WTC11 (cell line): ENCODE measurements at regions not wholly inside any gene's neighbourhood (a gene's known extent, or its start where the extent isn't known, plus 50 kb on each side); places are given as distances from the start of the nearest gene placed in this dataset.

Source experiments
- ATAC-seq: fragments of 200-7000 bp; cut with Tn5 transposase; 2 replicates; pipeline ENCODE4 v1.10.0; 2021; ENCODE audit warnings: mild to moderate bottlenecking, moderate library complexity
- CTCF ChIA-PET: fragments of 300-600 bp; sonication (Branson Sonifier 250); formaldehyde crosslinking; loops from one replicate; lab custom pipeline; 2021; ENCODE audit warnings: antibody characterized with exemption; lab: Charles Lee
- POLR2A ChIA-PET: fragments of 350-600 bp; sonication (Branson Sonifier 250); formaldehyde crosslinking; loops from one replicate; lab custom pipeline; 2021; ENCODE audit warnings: antibody characterized with exemption; lab: Charles Lee
- DNase-seq: peaks from one replicate; pipeline ENCODE4 v3.0.0; 2021; ENCODE audit warnings: low spot score
- H3K27ac Mint-ChIP-seq: 2 replicates; pipeline ENCODE4 v1.8.0; 2021; ENCODE audit warnings: mixed read lengths
- H3K27me3 Mint-ChIP-seq: 2 replicates; pipeline ENCODE4 v1.8.0; 2021; ENCODE audit warnings: low read depth, mild to moderate bottlenecking, moderate library complexity, mixed read lengths
- H3K36me3 Mint-ChIP-seq: 2 replicates; pipeline ENCODE4 v1.8.0; 2021; ENCODE audit warnings: mixed read lengths
- H3K4me1 Mint-ChIP-seq: 2 replicates; pipeline ENCODE4 v1.8.0; 2022; ENCODE audit warnings: mixed read lengths
- H3K4me3 Mint-ChIP-seq: 2 replicates; pipeline ENCODE4 v1.8.0; 2021; ENCODE audit warnings: mild to moderate bottlenecking, moderate library complexity, mixed read lengths
- H3K9me3 Mint-ChIP-seq: 2 replicates; pipeline ENCODE4 v1.8.0; 2021; ENCODE audit warnings: mixed read lengths
- ELF4 ChIP-seq: sonication (generic); formaldehyde crosslinking; IDR thresholded peaks from 2 replicates; pipeline ENCODE4 v1.8.1; 2022; ENCODE audit warnings: low read depth, mild to moderate bottlenecking, moderate library complexity, missing genetic modification reagents
- ESRRA ChIP-seq: sonication (generic); formaldehyde crosslinking; IDR thresholded peaks from 2 replicates; pipeline ENCODE4 v1.8.1; 2022; ENCODE audit warnings: mild to moderate bottlenecking, missing genetic modification reagents, borderline replicate concordance
- JUN ChIP-seq: sonication (generic); formaldehyde crosslinking; IDR thresholded peaks from 2 replicates; pipeline ENCODE4 v1.8.0; 2023; ENCODE audit warnings: mild to moderate bottlenecking, missing genetic modification reagents
- NFYB ChIP-seq: sonication (generic); formaldehyde crosslinking; conservative IDR thresholded peaks from 2 replicates; pipeline ENCODE4 v1.8.0; 2022; ENCODE audit warnings: low read depth, missing genetic modification reagents
- OVOL2 ChIP-seq: fragments of 250-450 bp; sonication (Bioruptor Pico); IDR thresholded peaks from 2 replicates; pipeline ENCODE4 v1.9.0; 2021; ENCODE audit warnings: mild to moderate bottlenecking, borderline replicate concordance
- PRRX2 ChIP-seq: fragments of 250-450 bp; sonication (Bioruptor Pico); IDR thresholded peaks from 2 replicates; pipeline ENCODE4 v1.8.0; 2021; ENCODE audit warnings: mild to moderate bottlenecking
- TEAD1 ChIP-seq: sonication (generic); formaldehyde crosslinking; IDR thresholded peaks from 2 replicates; pipeline ENCODE4 v1.8.0; 2022; ENCODE audit warnings: mild to moderate bottlenecking, missing genetic modification reagents
- TEAD4 ChIP-seq: sonication (generic); formaldehyde crosslinking; IDR thresholded peaks from 2 replicates; pipeline ENCODE4 v1.8.0; 2022; ENCODE audit warnings: mild to moderate bottlenecking, missing genetic modification reagents
- ZNF232 ChIP-seq: sonication (generic); formaldehyde crosslinking; IDR thresholded peaks from 2 replicates; pipeline ENCODE4 v1.8.0; 2022; ENCODE audit warnings: mild to moderate bottlenecking, missing genetic modification reagents
- ZNF671 ChIP-seq: fragments of 250-450 bp; sonication (Bioruptor Pico); IDR thresholded peaks from 2 replicates; pipeline ENCODE4 v1.8.0; 2021; ENCODE audit warnings: mild to moderate bottlenecking
- TF ChIP-seq, protein P1 (sequence below): sonication (generic); formaldehyde crosslinking; IDR thresholded peaks from 2 replicates; pipeline ENCODE4 v1.8.1; 2022; ENCODE audit warnings: missing genetic modification reagents, borderline replicate concordance
- TF ChIP-seq, protein P2 (sequence below): fragments of 200-600 bp; IDR thresholded peaks from 2 replicates; pipeline ENCODE4 v1.8.0; 2022; ENCODE audit warnings: antibody characterized with exemption
- TF ChIP-seq, protein P3 (sequence below): sonication (generic); formaldehyde crosslinking; IDR thresholded peaks from 2 replicates; pipeline ENCODE4 v1.8.0; 2022; ENCODE audit warnings: mild to moderate bottlenecking, missing genetic modification reagents
- TF ChIP-seq, protein P4 (sequence below): sonication (generic); formaldehyde crosslinking; IDR thresholded peaks from 2 replicates; pipeline ENCODE4 v1.8.0; 2023; ENCODE audit warnings: missing genetic modification reagents
- TF ChIP-seq, protein P5 (sequence below): sonication (generic); formaldehyde crosslinking; IDR thresholded peaks from 2 replicates; pipeline ENCODE4 v1.8.1; 2022; ENCODE audit warnings: low read depth, missing genetic modification reagents, borderline replicate concordance
- TF ChIP-seq, protein P6 (sequence below): sonication (generic); formaldehyde crosslinking; conservative IDR thresholded peaks from 2 replicates; pipeline ENCODE4 v1.8.1; 2023; ENCODE audit warnings: mild to moderate bottlenecking, low read depth, missing genetic modification reagents, moderate library complexity
- TF ChIP-seq, protein P7 (sequence below): fragments of 250-450 bp; sonication (Bioruptor Pico); IDR thresholded peaks from 2 replicates; pipeline ENCODE4 v2.1.2; 2022; ENCODE audit warnings: mild to moderate bottlenecking, moderate library complexity
- TF ChIP-seq, protein P8 (sequence below): fragments of 250-450 bp; sonication (Bioruptor Pico); IDR thresholded peaks from 2 replicates; pipeline ENCODE4 v1.8.0; 2021; ENCODE audit warnings: mild to moderate bottlenecking

DNA sequence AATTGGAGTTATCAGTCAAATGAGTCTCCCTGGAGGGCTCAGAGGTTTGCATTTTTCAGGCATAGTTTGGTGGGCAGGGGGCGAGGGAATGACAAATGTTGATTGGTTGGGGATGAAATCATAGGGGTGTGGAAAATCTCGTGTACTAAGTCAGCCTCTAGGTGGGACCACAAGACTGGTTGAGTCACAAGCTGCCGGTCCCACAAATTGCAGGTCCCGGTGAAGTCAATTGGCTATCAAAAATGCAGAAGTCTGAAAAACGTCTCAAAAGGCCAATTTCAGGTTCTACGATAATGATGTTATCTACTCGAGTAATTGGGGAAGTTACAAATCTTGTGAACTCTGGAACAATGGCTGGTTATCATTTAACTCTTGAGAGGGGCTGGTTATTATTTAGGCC lies 98.8 kb upstream of the DHX15 start (continued):
- TF ChIP-seq ELF4 (CRISPR knock-in tag) = no peak

DNA sequence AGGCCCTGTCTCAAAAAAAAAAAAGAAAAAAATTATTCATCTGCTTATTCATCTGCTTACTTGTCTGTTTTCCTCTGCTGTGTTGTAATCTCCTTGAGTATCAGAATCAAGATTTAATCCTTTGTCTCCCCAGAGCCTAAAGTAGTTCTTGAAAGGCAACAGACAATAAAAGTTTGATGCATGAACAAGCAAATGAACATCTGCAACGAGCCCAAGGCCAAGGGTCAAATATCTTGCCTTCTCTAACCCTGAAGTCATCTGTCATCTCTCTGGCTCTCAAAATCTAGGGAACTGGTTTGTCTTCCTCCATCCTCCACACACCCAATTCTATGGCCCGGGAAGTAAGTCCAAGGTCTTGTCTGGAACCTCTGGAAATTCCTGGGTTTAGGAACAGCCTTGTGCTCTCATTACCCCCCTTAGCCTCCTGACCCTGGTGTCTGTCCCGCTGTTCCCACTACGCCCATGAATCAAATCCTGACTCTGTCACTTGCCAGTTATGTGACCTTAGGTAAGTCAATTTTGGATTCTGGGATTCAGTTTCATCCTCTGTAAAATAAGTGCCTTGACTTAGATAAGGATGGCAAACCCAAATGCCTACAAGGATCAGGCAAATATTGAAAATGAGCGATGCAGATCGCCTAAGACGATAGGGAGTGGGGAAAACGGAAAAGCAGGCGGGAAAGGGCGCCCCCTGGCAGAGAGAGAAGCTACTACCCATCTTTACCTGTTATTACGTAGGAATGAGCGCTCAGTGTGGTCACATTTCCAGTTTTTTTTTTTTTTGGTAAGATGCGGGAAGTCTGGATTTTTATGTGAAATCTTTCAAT lies 102.7 kb upstream of the DHX15 start:
- no peaks in the 10 kb centered on the region for H3K9me3 Mint-ChIP-seq
- H3K27ac Mint-ChIP-seq = no peak overlapping the region
- peaks cover 2% of the 10 kb centered on the region; the same call in 1 of the 2 replicates for H3K27me3 Mint-ChIP-seq
- H3K4me1 Mint-ChIP-seq = peaks cover 46% of the 10 kb centered on the region
- no peak overlapping the region for H3K4me3 Mint-ChIP-seq
- ChIA-PET CTCF (interaction anchor here (0.6 to 3.4 kb wide), 41 partner anchors 9 to 1530 kb away, joined by 3 to 25 read pairs (median 4); partner anchors contain the start of genes DHX15 and SOD3), POLR2A (interaction anchor here (0.7 kb wide), 1 partner anchor 103 kb away, joined by 5 read pairs; the partner anchor contains the start of gene DHX15)
- H3K36me3 Mint-ChIP-seq = no peaks in the 10 kb centered on the region
- ATAC-seq (peak; percentile 74), DNase-seq (peak; percentile 78)
- TF ChIP-seq, protein P1, sequence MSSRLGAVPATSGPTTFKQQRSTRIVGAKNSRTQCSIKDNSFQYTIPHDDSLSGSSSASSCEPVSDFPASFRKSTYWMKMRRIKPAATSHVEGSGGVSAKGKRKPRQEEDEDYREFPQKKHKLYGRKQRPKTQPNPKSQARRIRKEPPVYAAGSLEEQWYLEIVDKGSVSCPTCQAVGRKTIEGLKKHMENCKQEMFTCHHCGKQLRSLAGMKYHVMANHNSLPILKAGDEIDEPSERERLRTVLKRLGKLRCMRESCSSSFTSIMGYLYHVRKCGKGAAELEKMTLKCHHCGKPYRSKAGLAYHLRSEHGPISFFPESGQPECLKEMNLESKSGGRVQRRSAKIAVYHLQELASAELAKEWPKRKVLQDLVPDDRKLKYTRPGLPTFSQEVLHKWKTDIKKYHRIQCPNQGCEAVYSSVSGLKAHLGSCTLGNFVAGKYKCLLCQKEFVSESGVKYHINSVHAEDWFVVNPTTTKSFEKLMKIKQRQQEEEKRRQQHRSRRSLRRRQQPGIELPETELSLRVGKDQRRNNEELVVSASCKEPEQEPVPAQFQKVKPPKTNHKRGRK (CRISPR knock-in tag) = no peak
- TF ChIP-seq, protein P2, sequence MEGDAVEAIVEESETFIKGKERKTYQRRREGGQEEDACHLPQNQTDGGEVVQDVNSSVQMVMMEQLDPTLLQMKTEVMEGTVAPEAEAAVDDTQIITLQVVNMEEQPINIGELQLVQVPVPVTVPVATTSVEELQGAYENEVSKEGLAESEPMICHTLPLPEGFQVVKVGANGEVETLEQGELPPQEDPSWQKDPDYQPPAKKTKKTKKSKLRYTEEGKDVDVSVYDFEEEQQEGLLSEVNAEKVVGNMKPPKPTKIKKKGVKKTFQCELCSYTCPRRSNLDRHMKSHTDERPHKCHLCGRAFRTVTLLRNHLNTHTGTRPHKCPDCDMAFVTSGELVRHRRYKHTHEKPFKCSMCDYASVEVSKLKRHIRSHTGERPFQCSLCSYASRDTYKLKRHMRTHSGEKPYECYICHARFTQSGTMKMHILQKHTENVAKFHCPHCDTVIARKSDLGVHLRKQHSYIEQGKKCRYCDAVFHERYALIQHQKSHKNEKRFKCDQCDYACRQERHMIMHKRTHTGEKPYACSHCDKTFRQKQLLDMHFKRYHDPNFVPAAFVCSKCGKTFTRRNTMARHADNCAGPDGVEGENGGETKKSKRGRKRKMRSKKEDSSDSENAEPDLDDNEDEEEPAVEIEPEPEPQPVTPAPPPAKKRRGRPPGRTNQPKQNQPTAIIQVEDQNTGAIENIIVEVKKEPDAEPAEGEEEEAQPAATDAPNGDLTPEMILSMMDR = peak; percentile 93
- TF ChIP-seq NFYB (CRISPR knock-in tag) (no peak), ZNF671 (CRISPR knock-in tag) (no peak), OVOL2 (CRISPR knock-in tag) (no peak)
- TF ChIP-seq, protein P3, sequence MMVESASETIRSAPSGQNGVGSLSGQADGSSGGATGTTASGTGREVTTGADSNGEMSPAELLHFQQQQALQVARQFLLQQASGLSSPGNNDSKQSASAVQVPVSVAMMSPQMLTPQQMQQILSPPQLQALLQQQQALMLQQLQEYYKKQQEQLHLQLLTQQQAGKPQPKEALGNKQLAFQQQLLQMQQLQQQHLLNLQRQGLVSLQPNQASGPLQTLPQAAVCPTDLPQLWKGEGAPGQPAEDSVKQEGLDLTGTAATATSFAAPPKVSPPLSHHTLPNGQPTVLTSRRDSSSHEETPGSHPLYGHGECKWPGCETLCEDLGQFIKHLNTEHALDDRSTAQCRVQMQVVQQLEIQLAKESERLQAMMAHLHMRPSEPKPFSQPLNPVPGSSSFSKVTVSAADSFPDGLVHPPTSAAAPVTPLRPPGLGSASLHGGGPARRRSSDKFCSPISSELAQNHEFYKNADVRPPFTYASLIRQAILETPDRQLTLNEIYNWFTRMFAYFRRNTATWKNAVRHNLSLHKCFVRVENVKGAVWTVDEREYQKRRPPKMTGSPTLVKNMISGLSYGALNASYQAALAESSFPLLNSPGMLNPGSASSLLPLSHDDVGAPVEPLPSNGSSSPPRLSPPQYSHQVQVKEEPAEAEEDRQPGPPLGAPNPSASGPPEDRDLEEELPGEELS = no peak

DNA sequence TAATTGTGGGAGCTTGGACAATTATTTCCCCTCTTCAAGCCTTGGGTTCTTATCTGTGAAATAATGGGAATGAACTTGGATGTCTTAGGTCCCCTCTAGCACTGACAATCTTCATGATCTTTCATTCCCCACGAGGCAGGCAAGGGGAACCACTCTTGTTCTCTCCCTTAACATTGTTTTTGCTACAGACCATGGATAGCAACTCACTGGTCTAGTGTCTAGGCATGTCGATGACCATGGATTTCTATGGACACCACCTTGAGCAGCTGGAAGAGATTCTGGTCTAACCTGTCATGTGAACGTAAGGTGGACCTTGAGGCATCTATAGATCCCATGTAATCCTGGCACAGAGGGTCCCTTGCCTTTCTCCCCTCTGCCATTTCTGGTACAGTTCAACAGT lies 104.1 kb upstream of the DHX15 start:
- TF ChIP-seq, protein P4, sequence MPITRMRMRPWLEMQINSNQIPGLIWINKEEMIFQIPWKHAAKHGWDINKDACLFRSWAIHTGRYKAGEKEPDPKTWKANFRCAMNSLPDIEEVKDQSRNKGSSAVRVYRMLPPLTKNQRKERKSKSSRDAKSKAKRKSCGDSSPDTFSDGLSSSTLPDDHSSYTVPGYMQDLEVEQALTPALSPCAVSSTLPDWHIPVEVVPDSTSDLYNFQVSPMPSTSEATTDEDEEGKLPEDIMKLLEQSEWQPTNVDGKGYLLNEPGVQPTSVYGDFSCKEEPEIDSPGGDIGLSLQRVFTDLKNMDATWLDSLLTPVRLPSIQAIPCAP (CRISPR knock-in tag) = no peak
- no peak for TF ChIP-seq JUN (CRISPR knock-in tag)
- TF ChIP-seq ZNF671 (CRISPR knock-in tag) = no peak
- TF ChIP-seq, protein P5, sequence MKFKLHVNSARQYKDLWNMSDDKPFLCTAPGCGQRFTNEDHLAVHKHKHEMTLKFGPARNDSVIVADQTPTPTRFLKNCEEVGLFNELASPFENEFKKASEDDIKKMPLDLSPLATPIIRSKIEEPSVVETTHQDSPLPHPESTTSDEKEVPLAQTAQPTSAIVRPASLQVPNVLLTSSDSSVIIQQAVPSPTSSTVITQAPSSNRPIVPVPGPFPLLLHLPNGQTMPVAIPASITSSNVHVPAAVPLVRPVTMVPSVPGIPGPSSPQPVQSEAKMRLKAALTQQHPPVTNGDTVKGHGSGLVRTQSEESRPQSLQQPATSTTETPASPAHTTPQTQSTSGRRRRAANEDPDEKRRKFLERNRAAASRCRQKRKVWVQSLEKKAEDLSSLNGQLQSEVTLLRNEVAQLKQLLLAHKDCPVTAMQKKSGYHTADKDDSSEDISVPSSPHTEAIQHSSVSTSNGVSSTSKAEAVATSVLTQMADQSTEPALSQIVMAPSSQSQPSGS (CRISPR knock-in tag) = no peak
- TF ChIP-seq, protein P6, sequence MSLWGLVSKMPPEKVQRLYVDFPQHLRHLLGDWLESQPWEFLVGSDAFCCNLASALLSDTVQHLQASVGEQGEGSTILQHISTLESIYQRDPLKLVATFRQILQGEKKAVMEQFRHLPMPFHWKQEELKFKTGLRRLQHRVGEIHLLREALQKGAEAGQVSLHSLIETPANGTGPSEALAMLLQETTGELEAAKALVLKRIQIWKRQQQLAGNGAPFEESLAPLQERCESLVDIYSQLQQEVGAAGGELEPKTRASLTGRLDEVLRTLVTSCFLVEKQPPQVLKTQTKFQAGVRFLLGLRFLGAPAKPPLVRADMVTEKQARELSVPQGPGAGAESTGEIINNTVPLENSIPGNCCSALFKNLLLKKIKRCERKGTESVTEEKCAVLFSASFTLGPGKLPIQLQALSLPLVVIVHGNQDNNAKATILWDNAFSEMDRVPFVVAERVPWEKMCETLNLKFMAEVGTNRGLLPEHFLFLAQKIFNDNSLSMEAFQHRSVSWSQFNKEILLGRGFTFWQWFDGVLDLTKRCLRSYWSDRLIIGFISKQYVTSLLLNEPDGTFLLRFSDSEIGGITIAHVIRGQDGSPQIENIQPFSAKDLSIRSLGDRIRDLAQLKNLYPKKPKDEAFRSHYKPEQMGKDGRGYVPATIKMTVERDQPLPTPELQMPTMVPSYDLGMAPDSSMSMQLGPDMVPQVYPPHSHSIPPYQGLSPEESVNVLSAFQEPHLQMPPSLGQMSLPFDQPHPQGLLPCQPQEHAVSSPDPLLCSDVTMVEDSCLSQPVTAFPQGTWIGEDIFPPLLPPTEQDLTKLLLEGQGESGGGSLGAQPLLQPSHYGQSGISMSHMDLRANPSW (CRISPR knock-in tag) = no peak
- TF ChIP-seq ESRRA (CRISPR knock-in tag) = no peak
- TF ChIP-seq, protein P7, sequence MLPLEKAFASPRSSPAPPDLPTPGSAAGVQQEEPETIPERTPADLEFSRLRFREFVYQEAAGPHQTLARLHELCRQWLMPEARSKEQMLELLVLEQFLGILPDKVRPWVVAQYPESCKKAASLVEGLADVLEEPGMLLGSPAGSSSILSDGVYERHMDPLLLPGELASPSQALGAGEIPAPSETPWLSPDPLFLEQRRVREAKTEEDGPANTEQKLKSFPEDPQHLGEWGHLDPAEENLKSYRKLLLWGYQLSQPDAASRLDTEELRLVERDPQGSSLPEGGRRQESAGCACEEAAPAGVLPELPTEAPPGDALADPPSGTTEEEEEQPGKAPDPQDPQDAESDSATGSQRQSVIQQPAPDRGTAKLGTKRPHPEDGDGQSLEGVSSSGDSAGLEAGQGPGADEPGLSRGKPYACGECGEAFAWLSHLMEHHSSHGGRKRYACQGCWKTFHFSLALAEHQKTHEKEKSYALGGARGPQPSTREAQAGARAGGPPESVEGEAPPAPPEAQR (CRISPR knock-in tag) = no peak
- TF ChIP-seq TEAD1 (CRISPR knock-in tag) = no peak
- no peak for TF ChIP-seq PRRX2 (CRISPR knock-in tag)
- TF ChIP-seq ZNF232 = no peak
- TF ChIP-seq TEAD4 = no peak
- TF ChIP-seq, protein P8, sequence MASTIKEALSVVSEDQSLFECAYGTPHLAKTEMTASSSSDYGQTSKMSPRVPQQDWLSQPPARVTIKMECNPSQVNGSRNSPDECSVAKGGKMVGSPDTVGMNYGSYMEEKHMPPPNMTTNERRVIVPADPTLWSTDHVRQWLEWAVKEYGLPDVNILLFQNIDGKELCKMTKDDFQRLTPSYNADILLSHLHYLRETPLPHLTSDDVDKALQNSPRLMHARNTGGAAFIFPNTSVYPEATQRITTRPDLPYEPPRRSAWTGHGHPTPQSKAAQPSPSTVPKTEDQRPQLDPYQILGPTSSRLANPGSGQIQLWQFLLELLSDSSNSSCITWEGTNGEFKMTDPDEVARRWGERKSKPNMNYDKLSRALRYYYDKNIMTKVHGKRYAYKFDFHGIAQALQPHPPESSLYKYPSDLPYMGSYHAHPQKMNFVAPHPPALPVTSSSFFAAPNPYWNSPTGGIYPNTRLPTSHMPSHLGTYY (CRISPR knock-in tag) = no peak
- ATAC-seq (no peak), DNase-seq (no peak)
- H3K27ac Mint-ChIP-seq = no peak overlapping the region
- ChIA-PET POLR2A (no interaction called here), CTCF (interaction anchor here (0.5 to 3.4 kb wide), 25 partner anchors 9 to 300 kb away, joined by 3 to 25 read pairs (median 5); partner anchors contain the start of genes DHX15 and SOD3)
- H3K9me3 Mint-ChIP-seq = peaks cover 6% of the 10 kb centered on the region
- H3K4me3 Mint-ChIP-seq = no peak overlapping the region
- peaks cover 5% of the 10 kb centered on the region for H3K36me3 Mint-ChIP-seq
- H3K4me1 Mint-ChIP-seq = peaks cover 36% of the 10 kb centered on the region
- peaks cover 2% of the 10 kb centered on the region; the same call in 1 of the 2 replicates for H3K27me3 Mint-ChIP-seq
